GM06990 (cell line): ENCODE measurements at regions not wholly inside any gene's neighbourhood (a gene's known extent, or its start where the extent isn't known, plus 50 kb on each side); places are given as distances from the start of the nearest gene placed in this dataset.

ENCODE experiments used
- DNase-seq: peaks from one replicate; pipeline ENCODE4 v3.0.0-alpha.2; 2011; ENCODE audit not compliant: insufficient read length; ENCODE audit errors: extremely low read depth
- H3K27me3 ChIP-seq: replicated peaks from 2 replicates; pipeline ENCODE4 v1.6.0; 2011; ENCODE audit warnings: low read length; ENCODE audit not compliant: control insufficient read depth, insufficient read depth
- H3K36me3 ChIP-seq: 2 replicates; pipeline ENCODE4 v1.5.1; 2011; ENCODE audit warnings: low read length; ENCODE audit not compliant: control insufficient read depth, insufficient read depth
- H3K4me3 ChIP-seq: replicated peaks from 2 replicates; pipeline ENCODE4 v1.5.1; 2011; ENCODE audit warnings: low read depth, mild to moderate bottlenecking, control low read depth, low read length
- CTCF ChIP-seq: IDR thresholded peaks from 2 replicates; pipeline ENCODE4 v1.5.1; 2011; ENCODE audit warnings: low read length, control low read depth, mild to moderate bottlenecking, inconsistent platforms; ENCODE audit not compliant: insufficient read depth, poor library complexity, severe bottlenecking

DNA sequence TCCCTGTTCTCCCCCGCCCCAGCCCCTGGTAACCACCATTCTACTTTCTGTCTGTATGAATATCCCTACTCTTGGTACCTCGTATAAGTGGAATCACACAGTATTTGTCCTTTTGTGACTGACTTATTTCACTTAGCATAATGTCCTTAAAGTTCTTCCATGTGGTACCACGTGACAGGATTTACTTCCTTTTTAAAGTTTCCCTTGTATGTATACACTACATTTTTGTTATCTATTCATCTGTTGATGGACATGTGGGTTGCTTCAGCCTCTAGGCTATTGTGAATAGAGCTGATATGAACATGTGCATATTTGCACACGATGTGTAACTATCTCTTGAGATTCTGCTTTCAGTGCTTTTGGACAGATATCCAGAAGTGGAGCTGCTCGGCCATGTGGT is 59.6 kb upstream of the GJB6 start:
- no peak for TF ChIP-seq CTCF
- H3K27me3 ChIP-seq: no peaks in the 10 kb centered on the region; the same call in 1 of the 2 replicates
- H3K36me3 ChIP-seq: no peaks in the 10 kb centered on the region
- H3K4me3 ChIP-seq: no peak overlapping the region
- no peak for DNase-seq

GRCh38 chr13:20291037-20291436 is 58.9 kb upstream of the GJB6 start:
- no peaks in the 10 kb centered on the region; the same call in 1 of the 2 replicates for H3K27me3 ChIP-seq
- no peaks in the 10 kb centered on the region for H3K36me3 ChIP-seq
- no peak overlapping the region for H3K4me3 ChIP-seq
- TF ChIP-seq CTCF: no peak
- no peak for DNase-seq

DNA sequence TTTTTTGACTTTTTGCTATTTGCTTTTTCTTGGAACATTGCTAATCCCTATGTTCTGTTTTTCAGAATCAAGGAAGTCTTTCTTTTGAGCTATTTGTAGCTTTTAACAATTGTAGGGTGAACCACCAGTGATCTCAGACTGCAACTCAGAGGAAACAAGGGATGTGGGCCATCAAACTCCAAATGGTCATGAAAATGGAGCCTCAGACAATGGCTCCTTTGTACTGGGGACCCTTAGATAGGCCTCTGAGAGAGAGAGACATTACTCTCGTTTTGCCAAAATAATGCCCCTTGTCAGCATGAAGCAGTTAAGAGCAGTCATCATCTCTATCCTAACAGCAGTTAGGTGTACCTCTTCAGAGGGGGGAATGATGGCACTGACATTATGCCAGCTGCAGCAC is 56.4 kb upstream of the GJB6 start:
- H3K4me3 ChIP-seq: no peak overlapping the region
- DNase-seq: no peak
- no peaks in the 10 kb centered on the region for H3K27me3 ChIP-seq
- TF ChIP-seq CTCF: no peak
- no peaks in the 10 kb centered on the region for H3K36me3 ChIP-seq

GRCh38 chr13:20287976-20288375 is 55.9 kb upstream of the GJB6 start:
- no peaks in the 10 kb centered on the region for H3K36me3 ChIP-seq
- TF ChIP-seq CTCF: no peak
- H3K27me3 ChIP-seq: no peaks in the 10 kb centered on the region
- no peak overlapping the region for H3K4me3 ChIP-seq
- no peak for DNase-seq

GRCh38 chr13:20285530-20285929 is 53.4 kb upstream of the GJB6 start:
- no peak overlapping the region for H3K4me3 ChIP-seq
- H3K36me3 ChIP-seq: no peaks in the 10 kb centered on the region
- no peak for TF ChIP-seq CTCF
- H3K27me3 ChIP-seq: no peaks in the 10 kb centered on the region
- DNase-seq: no peak
